HG03432 (cell line): ENCODE measurements at regions not wholly inside any gene's neighbourhood (a gene's known extent, or its start where the extent isn't known, plus 50 kb on each side); places are given as distances from the start of the nearest gene placed in this dataset.
A peak's percentile ranks its signal among the peaks of the same experiment; 100 is the strongest.
"Not testable (repeated sequence)": the region's sequence is repeated elsewhere in the genome, so short reads cannot be mapped to it uniquely, and the experiment has no call there.

Experiments used
- ATAC-seq: cut with Tn5 transposase; IDR thresholded peaks from one replicate; pipeline ENCODE4 v1.9.1; 2021; ENCODE audit warnings: mild to moderate bottlenecking, moderate library complexity; ENCODE audit not compliant: unreplicated experiment

GRCh38 chr10:8173243-8173865, 118.9 kb downstream of the GATA3 start:
- no peak for ATAC-seq

DNA sequence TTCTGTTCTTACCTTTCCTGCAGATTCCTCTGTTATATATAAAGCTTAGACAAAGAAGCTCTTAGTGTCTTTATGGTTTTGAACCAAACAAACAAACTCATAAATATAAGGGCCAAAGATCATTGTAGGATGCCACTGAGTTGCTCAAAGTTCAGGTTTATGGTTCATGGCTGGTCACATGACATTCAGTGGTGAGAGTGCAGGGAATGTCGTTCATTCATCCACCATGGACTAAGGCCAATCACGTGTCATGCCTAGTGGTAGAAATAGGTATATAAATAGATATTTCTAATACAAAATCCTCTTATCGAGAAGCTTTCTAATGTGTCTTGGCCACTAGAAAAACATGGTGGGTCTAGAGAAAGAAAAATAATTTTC, 119.4 kb downstream of the GATA3 start:
- no peak for ATAC-seq

- ATAC-seq, result no peak
These were observed 120.3 kb downstream of the GATA3 start for GRCh38 chr10:8174762-8175161.

DNA sequence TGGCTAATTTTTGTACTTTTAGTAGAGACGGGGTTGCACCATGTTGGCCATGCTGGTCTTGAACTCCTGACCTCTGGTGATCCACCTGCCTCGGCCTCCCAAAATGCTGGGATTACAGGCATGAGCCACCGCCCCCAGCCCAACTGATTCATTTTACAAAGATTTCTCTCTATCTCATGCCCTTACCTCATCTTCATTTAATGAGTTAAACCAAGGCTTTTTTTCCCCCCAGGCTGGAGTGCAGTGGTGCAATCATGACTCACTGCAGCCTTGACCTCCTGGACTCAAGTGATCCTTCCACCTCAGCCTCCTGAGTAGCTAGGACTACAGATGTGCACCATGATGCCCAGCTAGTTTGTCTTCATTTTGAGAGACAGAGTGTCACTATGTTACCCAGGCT, 123.0 kb downstream of the GATA3 start:
- ATAC-seq, result not testable (repeated sequence)

- ATAC-seq, result not testable (repeated sequence)
These were observed 125.3 kb downstream of the GATA3 start for GRCh38 chr10:8179773-8180172.

- ATAC-seq, result no peak
These were observed 126.0 kb downstream of the GATA3 start for GRCh38 chr10:8180360-8181109.

DNA sequence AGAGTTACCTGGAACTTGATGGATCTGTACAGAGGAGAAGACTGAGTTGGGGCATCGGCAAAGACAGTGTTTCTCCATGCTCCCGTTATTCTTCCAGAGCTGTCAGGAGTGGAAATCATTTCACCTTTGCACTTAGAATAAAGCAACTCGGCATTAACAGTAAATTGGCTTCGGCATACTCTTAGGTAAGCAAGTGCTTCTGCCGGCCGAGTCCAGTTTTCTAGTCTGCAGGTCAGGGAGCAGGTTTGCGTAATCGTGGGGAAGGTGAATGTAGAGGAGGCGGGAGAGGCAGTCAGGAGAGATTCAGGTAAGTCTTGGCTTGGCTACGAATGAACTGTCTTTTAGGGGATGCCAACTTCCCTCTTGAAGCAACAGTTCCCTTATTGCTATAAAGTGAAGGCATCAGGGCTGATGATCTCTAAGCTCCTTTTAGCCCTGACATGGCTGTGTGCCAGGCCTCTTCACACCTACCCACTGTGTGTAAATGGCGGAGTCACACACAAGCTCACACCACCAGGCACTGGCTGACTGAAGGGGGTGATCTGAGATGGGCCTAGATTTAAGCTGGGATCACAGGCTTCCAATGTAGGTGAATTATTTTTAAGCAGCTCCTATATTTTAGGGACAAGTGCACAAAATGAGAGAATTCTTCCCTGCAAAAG, 127.1 kb downstream of the GATA3 start:
- no peak for ATAC-seq

- ATAC-seq, result no peak
These were observed 128.3 kb downstream of the GATA3 start for GRCh38 chr10:8182806-8183205.

DNA sequence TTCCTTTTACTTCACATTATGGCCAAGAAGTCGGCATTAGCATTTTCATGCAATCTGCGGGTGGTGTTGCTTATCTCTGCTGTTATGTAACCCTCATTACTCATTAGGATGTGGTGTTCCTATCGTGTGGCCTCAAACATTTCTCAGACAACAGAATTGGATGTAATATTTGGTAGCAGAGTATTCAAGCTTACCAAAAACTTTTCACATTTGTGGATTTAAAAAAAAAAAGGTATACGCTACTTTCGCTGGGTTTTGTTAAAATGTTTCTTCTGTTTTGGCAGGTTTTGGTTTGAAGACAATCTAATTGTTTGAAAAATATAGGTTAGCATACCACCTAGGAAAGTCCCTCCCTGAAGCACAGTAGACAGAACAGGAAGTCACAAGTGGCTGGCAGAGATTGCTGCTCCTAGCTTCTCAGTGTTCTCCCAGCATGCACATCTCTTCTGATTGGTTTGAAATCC, 128.8 kb downstream of the GATA3 start:
- ATAC-seq, result peak; percentile 95

- ATAC-seq, result no peak
These were observed 132.7 kb downstream of the GATA3 start for GRCh38 chr10:8187171-8187666.

DNA sequence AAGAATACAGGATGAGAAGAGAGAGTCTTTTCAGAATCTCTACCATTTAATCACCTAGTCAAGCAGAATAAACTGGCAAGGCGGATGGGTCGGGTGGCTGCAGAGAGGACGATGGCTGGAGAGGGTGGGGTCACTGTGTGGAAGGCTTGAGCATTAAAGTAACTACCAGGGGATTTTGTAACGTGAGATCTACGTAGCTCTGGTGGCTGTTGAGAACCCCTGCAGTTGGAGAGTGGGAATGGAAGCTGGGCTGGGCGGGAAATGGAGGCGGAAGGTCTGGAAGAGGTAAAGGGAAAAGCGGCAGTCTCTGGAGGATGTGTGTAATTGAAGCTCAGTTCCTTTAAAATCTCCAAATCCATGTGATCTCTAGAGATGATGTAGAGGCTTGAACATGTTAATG, 135.0 kb downstream of the GATA3 start:
- no peak for ATAC-seq

GRCh38 chr10:8192301-8192700, 137.8 kb downstream of the GATA3 start:
- ATAC-seq, result no peak

GRCh38 chr10:8193546-8193945, 139.1 kb downstream of the GATA3 start:
- ATAC-seq, result no peak

DNA sequence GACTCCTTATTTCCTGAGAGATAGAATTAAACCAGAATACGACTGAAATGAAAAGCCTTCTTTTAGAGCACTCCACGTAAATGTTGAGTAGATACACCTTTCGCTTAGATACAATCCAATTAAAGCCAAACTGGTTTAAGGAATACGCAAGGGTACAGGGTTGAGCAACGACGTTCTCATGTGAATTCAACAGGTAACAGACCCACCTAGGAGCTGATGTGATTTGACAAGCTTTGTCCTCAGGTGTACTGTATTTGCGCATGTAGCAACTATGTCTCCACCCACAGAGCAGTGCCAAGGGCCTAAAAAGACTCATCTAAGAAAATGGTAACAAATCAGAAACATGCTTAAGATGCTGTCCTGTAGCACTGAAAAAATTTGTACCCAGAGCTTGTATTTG, 139.6 kb downstream of the GATA3 start:
- no peak for ATAC-seq

- ATAC-seq, result no peak
These were observed 152.4 kb downstream of the GATA3 start for GRCh38 chr10:8206882-8207281.

DNA sequence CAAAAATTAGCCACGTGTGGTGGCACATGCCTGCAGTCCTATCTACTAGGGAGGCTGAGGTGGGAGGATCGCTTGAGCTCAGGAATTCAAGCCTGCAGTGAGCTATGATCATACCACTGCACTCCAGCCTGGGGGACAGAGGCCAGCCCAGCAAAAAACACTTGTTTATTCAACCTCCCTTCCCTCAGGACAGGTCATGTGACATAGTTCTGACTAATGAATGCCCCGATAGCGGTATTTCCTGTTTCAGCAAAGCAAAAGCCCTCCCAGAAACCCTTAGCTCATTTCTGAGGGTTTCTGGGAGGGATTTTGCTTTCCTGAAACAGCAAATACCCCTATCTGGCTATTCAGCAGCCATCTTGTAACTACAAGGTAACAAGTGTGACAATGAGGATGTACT, 157.1 kb downstream of the GATA3 start:
- no peak for ATAC-seq

DNA sequence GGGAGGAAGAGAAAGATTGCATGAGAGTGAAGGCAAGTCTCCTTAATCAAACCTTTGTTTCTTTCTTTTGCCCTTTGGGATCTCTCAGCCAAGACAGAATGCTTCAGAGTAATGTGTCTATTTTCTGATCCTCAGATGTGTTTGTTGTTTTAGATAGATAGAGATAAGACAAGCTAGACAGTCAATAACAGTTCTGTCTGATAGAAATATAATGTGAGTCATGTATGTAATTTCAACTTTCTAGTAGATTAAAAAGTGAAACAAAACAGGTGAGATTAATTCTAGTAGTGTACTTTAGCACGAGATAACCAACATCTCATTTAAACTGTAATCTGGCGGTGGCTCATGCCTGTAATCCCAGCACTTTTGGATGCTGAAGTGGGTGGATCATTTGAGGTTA, 159.2 kb downstream of the GATA3 start:
- no peak for ATAC-seq

- no peak for ATAC-seq
These were observed 160.1 kb downstream of the GATA3 start for GRCh38 chr10:8214587-8214986.

GRCh38 chr10:8216893-8217292, 162.4 kb downstream of the GATA3 start:
- ATAC-seq, result no peak

DNA sequence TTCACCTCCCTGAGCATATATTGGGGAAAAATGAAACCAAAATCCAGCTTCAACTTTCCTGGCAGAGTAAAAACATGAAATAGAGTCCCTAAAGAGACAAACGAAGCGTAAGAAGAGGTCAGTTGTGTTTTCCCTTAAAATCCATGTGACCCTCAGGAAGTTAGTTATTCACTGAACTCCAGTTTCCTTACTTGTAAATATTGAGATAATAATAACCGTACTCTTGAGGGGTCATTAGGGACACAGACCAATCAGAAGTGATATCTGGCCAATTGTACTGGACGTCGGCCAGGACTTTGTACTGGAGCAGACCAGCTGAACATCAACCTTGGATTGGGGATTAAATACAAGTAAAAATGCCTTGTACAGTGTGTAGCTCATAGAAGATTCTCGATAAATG, 167.0 kb downstream of the GATA3 start:
- no peak for ATAC-seq

DNA sequence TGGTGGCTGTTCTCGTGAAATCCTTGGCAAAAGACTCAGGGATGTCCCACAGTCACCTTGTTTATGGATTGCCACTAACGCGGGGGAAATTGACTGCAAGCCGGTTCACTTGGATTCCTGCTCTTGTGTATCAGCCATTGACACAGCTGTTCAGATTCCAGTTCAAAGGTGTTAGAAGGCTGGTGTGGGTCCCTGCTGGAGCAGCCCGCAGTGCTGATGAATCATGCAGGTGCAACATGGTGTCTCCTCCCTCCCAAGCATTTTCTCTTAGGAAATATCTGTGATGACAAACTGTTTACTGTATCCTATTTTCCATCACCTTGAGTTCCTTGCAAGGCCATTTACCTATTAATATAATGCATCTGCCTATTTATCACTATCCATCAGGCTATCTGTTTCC, 170.1 kb downstream of the GATA3 start:
- no peak for ATAC-seq

DNA sequence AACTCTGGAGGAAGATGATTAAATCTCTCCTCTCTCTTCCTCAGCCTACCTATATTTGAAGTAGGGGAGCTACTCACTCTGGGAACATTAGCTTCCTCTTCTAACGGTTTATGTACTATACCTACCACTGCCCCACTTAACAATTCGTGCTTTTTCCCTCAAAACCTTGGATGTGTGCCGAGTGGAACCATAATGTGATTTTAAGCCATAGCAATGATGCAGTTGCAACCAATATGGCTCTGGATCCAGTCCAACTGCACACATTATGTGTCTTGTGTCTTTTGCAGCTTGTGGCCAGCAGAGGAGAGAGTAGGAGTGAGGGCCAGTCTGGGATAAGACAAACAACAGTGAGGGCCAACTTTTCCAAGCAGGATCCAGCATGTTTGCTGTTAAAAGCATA, 170.7 kb downstream of the GATA3 start:
- no peak for ATAC-seq
